IMR-90 (cell line): ENCODE measurements at regions not wholly inside any gene's neighbourhood (a gene's known extent, or its start where the extent isn't known, plus 50 kb on each side); places are given as distances from the start of the nearest gene placed in this dataset.

ENCODE experiments used
- BHLHE40 ChIP-seq: fragments of 150-350 bp; IDR thresholded peaks from 2 replicates; pipeline ENCODE4 v1.6.1; 2016; ENCODE audit warnings: mild to moderate bottlenecking, low read depth, low read length
- CEBPB ChIP-seq: IDR thresholded peaks from 2 replicates; pipeline ENCODE4 v1.6.1; 2012; ENCODE audit warnings: low read depth, low read length, improper control_type of control experiment
- ELK1 ChIP-seq: fragments of 150-350 bp; IDR thresholded peaks from 2 replicates; pipeline ENCODE4 v1.6.1; 2016; ENCODE audit warnings: low read depth, mild to moderate bottlenecking, low read length, moderate library complexity, borderline replicate concordance
- MAFK ChIP-seq: IDR thresholded peaks from 2 replicates; pipeline ENCODE4 v1.6.1; 2012; ENCODE audit warnings: low read depth, low read length, improper control_type of control experiment
- MAZ ChIP-seq: IDR thresholded peaks from 2 replicates; pipeline ENCODE4 v1.6.1; 2012; ENCODE audit warnings: low read depth, mild to moderate bottlenecking, low read length, improper control_type of control experiment, moderate library complexity, borderline replicate concordance
- MXI1 ChIP-seq: IDR thresholded peaks from 2 replicates; pipeline ENCODE4 v1.6.1; 2012; ENCODE audit warnings: low read depth, mild to moderate bottlenecking, low read length, moderate library complexity, borderline replicate concordance
- POLR2A ChIP-seq: IDR thresholded peaks from 2 replicates; pipeline ENCODE4 v1.6.1; 2012; ENCODE audit warnings: mild to moderate bottlenecking, low read depth, low read length
- RAD21 ChIP-seq: IDR thresholded peaks from 2 replicates; pipeline ENCODE4 v1.6.1; 2012; ENCODE audit warnings: low read length, improper control_type of control experiment
- RCOR1 ChIP-seq: IDR thresholded peaks from 2 replicates; pipeline ENCODE4 v1.6.1; 2012; ENCODE audit warnings: mild to moderate bottlenecking, low read length, improper control_type of control experiment; ENCODE audit not compliant: insufficient replicate concordance
- RFX5 ChIP-seq: IDR thresholded peaks from 2 replicates; pipeline ENCODE4 v1.8.0; 2012; ENCODE audit warnings: low read depth, mild to moderate bottlenecking, low read length, moderate library complexity
- SMC3 ChIP-seq: fragments of 150-350 bp; IDR thresholded peaks from 2 replicates; pipeline ENCODE4 v1.6.1; 2016; ENCODE audit warnings: low read depth, mild to moderate bottlenecking, antibody characterized with exemption, low read length, moderate library complexity
- USF2 ChIP-seq: fragments of 150-350 bp; IDR thresholded peaks from 2 replicates; pipeline ENCODE4 v1.6.1; 2017; ENCODE audit warnings: mild to moderate bottlenecking, antibody characterized with exemption, low read length, low read depth
- TF ChIP-seq, protein P1 (sequence below): conservative IDR thresholded peaks from 2 replicates; pipeline ENCODE4 v1.5.1; 2012; ENCODE audit warnings: mild to moderate bottlenecking, low read depth, low read length, improper control_type of control experiment

DNA sequence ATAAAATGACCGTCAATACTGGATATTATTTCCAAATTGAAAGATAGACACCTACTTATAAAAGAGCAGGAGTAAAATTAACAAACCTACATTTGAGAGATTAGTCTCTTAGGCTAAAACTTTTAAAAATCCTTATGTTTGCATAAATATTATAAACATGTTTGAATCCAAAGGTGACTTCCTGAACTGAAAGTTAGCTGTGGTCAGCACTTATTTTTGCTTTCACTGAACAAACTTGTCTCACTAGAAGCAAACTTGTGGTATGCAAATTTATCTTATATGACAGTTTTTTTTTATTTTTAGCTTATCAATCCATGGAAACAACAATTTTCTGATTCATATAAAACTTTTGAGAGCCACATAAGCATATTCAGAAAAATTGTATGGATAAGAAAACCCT is 502.6 kb upstream of the COX7C start:
- TF ChIP-seq RAD21: no peak
- TF ChIP-seq, protein P1, sequence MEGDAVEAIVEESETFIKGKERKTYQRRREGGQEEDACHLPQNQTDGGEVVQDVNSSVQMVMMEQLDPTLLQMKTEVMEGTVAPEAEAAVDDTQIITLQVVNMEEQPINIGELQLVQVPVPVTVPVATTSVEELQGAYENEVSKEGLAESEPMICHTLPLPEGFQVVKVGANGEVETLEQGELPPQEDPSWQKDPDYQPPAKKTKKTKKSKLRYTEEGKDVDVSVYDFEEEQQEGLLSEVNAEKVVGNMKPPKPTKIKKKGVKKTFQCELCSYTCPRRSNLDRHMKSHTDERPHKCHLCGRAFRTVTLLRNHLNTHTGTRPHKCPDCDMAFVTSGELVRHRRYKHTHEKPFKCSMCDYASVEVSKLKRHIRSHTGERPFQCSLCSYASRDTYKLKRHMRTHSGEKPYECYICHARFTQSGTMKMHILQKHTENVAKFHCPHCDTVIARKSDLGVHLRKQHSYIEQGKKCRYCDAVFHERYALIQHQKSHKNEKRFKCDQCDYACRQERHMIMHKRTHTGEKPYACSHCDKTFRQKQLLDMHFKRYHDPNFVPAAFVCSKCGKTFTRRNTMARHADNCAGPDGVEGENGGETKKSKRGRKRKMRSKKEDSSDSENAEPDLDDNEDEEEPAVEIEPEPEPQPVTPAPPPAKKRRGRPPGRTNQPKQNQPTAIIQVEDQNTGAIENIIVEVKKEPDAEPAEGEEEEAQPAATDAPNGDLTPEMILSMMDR: no peak
- no peak for TF ChIP-seq POLR2A
- TF ChIP-seq MAFK: peak; percentile 44; the same call in 1 of the 2 replicates
- no peak for TF ChIP-seq ELK1
- no peak for TF ChIP-seq USF2
- TF ChIP-seq RFX5: no peak
- no peak for TF ChIP-seq MXI1
- no peak for TF ChIP-seq SMC3
- TF ChIP-seq BHLHE40: no peak
- no peak for TF ChIP-seq MAZ
- no peak for TF ChIP-seq CEBPB
- no peak for TF ChIP-seq RCOR1
